GM12892 (cell line): ENCODE measurements at regions not wholly inside any gene's neighbourhood (a gene's known extent, or its start where the extent isn't known, plus 50 kb on each side); places are given as distances from the start of the nearest gene placed in this dataset.

Experiments used
- POLR2A ChIP-seq: IDR thresholded peaks from 2 replicates; pipeline ENCODE4 v1.6.1; 2011; ENCODE audit warnings: low read depth, low read length, control low read depth
- POLR2AphosphoS5 ChIP-seq: IDR thresholded peaks from 2 replicates; pipeline ENCODE4 v1.6.1; 2011; ENCODE audit warnings: low read depth, low read length, control low read depth

- TF ChIP-seq POLR2A: no peak
- TF ChIP-seq POLR2AphosphoS5: no peak
These were observed 89.5 kb downstream of the SNX5 start for GRCh38 chr20:17878912-17879602.
